Right lobe of liver (tissue), 4 donors: ENCODE measurements at regions not wholly inside any gene's neighbourhood (a gene's known extent, or its start where the extent isn't known, plus 50 kb on each side); places are given as distances from the start of the nearest gene placed in this dataset.

Experiments used
- CTCF ChIP-seq, 4 donors: fragments of 200-600 bp in 3 of 4; fragments of 450-650 bp in 1 of 4; IDR thresholded peaks; one replicate each; pipeline versions ENCODE4 v1.5.1 to v1.8.0; 2016 to 2022; ENCODE audit warnings: antibody characterized with exemption in 4 of 4, mild to moderate bottlenecking in 2 of 4
- POLR2A ChIP-seq: fragments of 450-650 bp; IDR thresholded peaks from one replicate; pipeline ENCODE4 v1.6.1; 2017; ENCODE audit warnings: antibody characterized with exemption, mild to moderate bottlenecking
- donor health status: DM: no; HTN: no; CAD: no.
- donor health status: DM: no; HTN: no; CAD: no.
- donor health status: DM: no; HTN: yes; CAD: no.

GRCh38 chr10:4504550-4504949 lies 321.5 kb upstream of the AKR1E2 start:
- no peak for TF ChIP-seq CTCF (IDR thresholded peaks at IDR 0.05)
- TF ChIP-seq POLR2A = no peak
